HTR-8/SVneo (cell line): ENCODE measurements at regions not wholly inside any gene's neighbourhood (a gene's known extent, or its start where the extent isn't known, plus 50 kb on each side); places are given as distances from the start of the nearest gene placed in this dataset.

Experiments
- DNase-seq: peaks from one replicate; pipeline ENCODE4 v3.0.0; 2011; ENCODE audit warnings: low spot score, mixed read lengths; ENCODE audit not compliant: insufficient read length
- FAIRE-seq: peaks from 2 replicates; lab custom pipeline; 2011; peaks lifted over from hg19 to GRCh38; lab: Jason Lieb, UNC

- no peak for FAIRE-seq
- DNase-seq = peak; percentile 52
Measured at GRCh38 chr17:14840616-14841231, 424.4 kb downstream of the PMP22 start.

- DNase-seq (no peak), FAIRE-seq (peak; percentile 40)
Measured at GRCh38 chr17:14838567-14838966, 426.6 kb downstream of the PMP22 start.

GRCh38 chr17:14833201-14833785 lies 431.8 kb downstream of the PMP22 start:
- FAIRE-seq = peak; percentile 84

GRCh38 chr17:14831491-14831890 lies 433.6 kb downstream of the PMP22 start:
- DNase-seq (no peak), FAIRE-seq (peak; percentile 16)

More at GRCh38 chr17:14833201-14833785, 431.8 kb downstream of the PMP22 start:
- DNase-seq = peak; percentile 64

GRCh38 chr17:14827396-14827919 lies 437.7 kb downstream of the PMP22 start:
- DNase-seq (no peak), FAIRE-seq (peak; percentile 46)

GRCh38 chr17:14826358-14826757 lies 438.8 kb downstream of the PMP22 start:
- FAIRE-seq = peak; percentile 4
- no peak for DNase-seq

GRCh38 chr17:14818469-14818868 lies 446.7 kb downstream of the PMP22 start:
- no peak for FAIRE-seq
- no peak for DNase-seq

- FAIRE-seq (no peak), DNase-seq (no peak)
Measured at GRCh38 chr17:14815079-14815478, 450.0 kb downstream of the PMP22 start.

GRCh38 chr17:14813649-14814370 lies 451.3 kb downstream of the PMP22 start:
- no peak for DNase-seq
- no peak for FAIRE-seq

- no peak for FAIRE-seq
- no peak for DNase-seq
Measured at GRCh38 chr17:14808425-14808824, 456.7 kb downstream of the PMP22 start.

- DNase-seq (no peak), FAIRE-seq (peak; percentile 63)
Measured at GRCh38 chr17:14805348-14805747, 459.8 kb downstream of the PMP22 start.

- FAIRE-seq = no peak
- no peak for DNase-seq
Measured at GRCh38 chr17:14803826-14804225, 461.3 kb downstream of the PMP22 start.

GRCh38 chr17:14797801-14798200 lies 467.3 kb downstream of the PMP22 start:
- no peak for FAIRE-seq

GRCh38 chr17:14797021-14797420 lies 468.1 kb downstream of the PMP22 start:
- DNase-seq = no peak
- peak; percentile 26 for FAIRE-seq

More at GRCh38 chr17:14797801-14798200, 467.3 kb downstream of the PMP22 start:
- no peak for DNase-seq

- DNase-seq (no peak), FAIRE-seq (no peak)
Measured at GRCh38 chr17:14794961-14795360, 470.2 kb downstream of the PMP22 start.

- no peak for DNase-seq
Measured at GRCh38 chr17:14793237-14793636, 471.9 kb downstream of the PMP22 start.

GRCh38 chr17:14792746-14793145 lies 472.4 kb downstream of the PMP22 start:
- no peak for FAIRE-seq
- no peak for DNase-seq

More at GRCh38 chr17:14793237-14793636, 471.9 kb downstream of the PMP22 start:
- no peak for FAIRE-seq

GRCh38 chr17:14791221-14791620 lies 473.9 kb downstream of the PMP22 start:
- FAIRE-seq (no peak), DNase-seq (no peak)

GRCh38 chr17:14790521-14790920 lies 474.6 kb downstream of the PMP22 start:
- no peak for DNase-seq
- no peak for FAIRE-seq

- FAIRE-seq (peak; percentile 13), DNase-seq (no peak)
Measured at GRCh38 chr17:14784997-14785696, 480.0 kb downstream of the PMP22 start.
